ENCODE measurements at regions not wholly inside any gene's neighbourhood (a gene's known extent, or its start where the extent isn't known, plus 50 kb on each side); places are given as distances from the start of the nearest gene placed in this dataset.

GRCh38 chr14:22358726-22359125, 230.3 kb downstream of the DAD1 start:
- Histone ChIP-seq H3K23me2 (ENCODE audit: low read depth, low read length) (no peaks in the 10 kb centered on the region), H3K27me3 (replicated peaks in 1 of 4; ENCODE audit: control insufficient read depth in 3 of 4, extremely low read depth in 1 of 4, insufficient read depth in 3 of 4, low read length in 3 of 4) (no peaks in the 10 kb centered on the region), H2BK5ac (ENCODE audit: low read depth, low read length) (no peak overlapping the region), H3K56ac (replicated peaks; ENCODE audit: insufficient read length, low read depth, low read length) (no peak overlapping the region), H3K9me3 (ENCODE audit: insufficient read depth in 2 of 2, low read depth in 1 of 2, low read length in 1 of 2) (no peaks in the 10 kb centered on the region), H4K91ac (replicated peaks; ENCODE audit: insufficient read length, low read length) (no peak overlapping the region), H2BK12ac (ENCODE audit: low read depth, low read length) (no peak overlapping the region), H3K27ac (ENCODE audit: low read depth, low read length) (no peak overlapping the region), H4K20me1 (replicated peaks in 1 of 2; ENCODE audit: control insufficient read depth in 1 of 2, insufficient read depth in 2 of 2, low read length in 2 of 2) (no peaks in the 10 kb centered on the region), H3K4ac (replicated peaks; ENCODE audit: insufficient read length, low read depth, low read length) (no peak overlapping the region), H3K14ac (ENCODE audit: insufficient read length) (no peak overlapping the region), H3K36me3 (ENCODE audit: control insufficient read depth in 2 of 4, insufficient read depth in 4 of 4, low read length in 3 of 4) (no peaks in the 10 kb centered on the region), H3K4me2 (ENCODE audit: insufficient read depth in 1 of 2, low read depth in 2 of 2, low read length in 2 of 2) (no peak overlapping the region), H3K79me2 (ENCODE audit: control insufficient read depth in 1 of 2, insufficient read depth in 2 of 2, low read length in 2 of 2) (no peaks in the 10 kb centered on the region), H3K18ac (ENCODE audit: extremely low read depth, low read length) (no peak overlapping the region), H3K4me1 (replicated peaks in 1 of 4; ENCODE audit: control insufficient read depth in 3 of 4, insufficient read depth in 4 of 4, low read length in 3 of 4) (no peaks in the 10 kb centered on the region), H3K4me3 (ENCODE audit: extremely low read depth in 1 of 4, insufficient read depth in 2 of 4, low read depth in 3 of 4, low read length in 4 of 4) (no peak overlapping the region), H3K9ac (replicated peaks in 1 of 4; ENCODE audit: extremely low read depth in 1 of 4, low read depth in 3 of 4, low read length in 3 of 4) (no peak overlapping the region), H2AK5ac (ENCODE audit: low read depth, low read length) (no peak overlapping the region), H3K79me1 (ENCODE audit: low read depth, low read length) (no peaks in the 10 kb centered on the region), H4K8ac (ENCODE audit: extremely low read depth, insufficient read depth, low read length) (no peak overlapping the region), H2AFZ (ENCODE audit: low read length) (no peak overlapping the region), H2BK120ac (replicated peaks; ENCODE audit: low read depth, low read length) (no peak overlapping the region), H4K5ac (ENCODE audit: insufficient read length, low read depth, low read length) (no peak overlapping the region), H2BK20ac (ENCODE audit: low read length) (no peak overlapping the region), H3K23ac (ENCODE audit: insufficient read length) (no peak overlapping the region), H2BK15ac (ENCODE audit: low read length) (no peak overlapping the region)
- POLR2A ChIA-PET (ENCODE audit: partially characterized antibody), result no interaction called here
- TF ChIP-seq ATF2 (IDR thresholded peaks at IDR 0.05; ENCODE audit: low read length), result no peak
- no peak for TF ChIP-seq MAX (IDR thresholded peaks at IDR 0.05)
- no peak for TF ChIP-seq RAD21 (IDR thresholded peaks at IDR 0.05 in 1 of 2, conservative IDR thresholded peaks at IDR 0.05 in 1 of 2; ENCODE audit: low read depth in 2 of 2, low read length in 2 of 2)
- TF ChIP-seq TEAD4 (IDR thresholded peaks at IDR 0.05; ENCODE audit: low read depth, low read length), result no peak
- no peak for TF ChIP-seq MAFK (IDR thresholded peaks at IDR 0.05; ENCODE audit: low read depth, low read length)
- no peak for TF ChIP-seq BACH1 (IDR thresholded peaks at IDR 0.05; ENCODE audit: low read length)
- TF ChIP-seq E2F6 (IDR thresholded peaks at IDR 0.05), result no peak
- no peak for TF ChIP-seq CBX5 (IDR thresholded peaks at IDR 0.05; ENCODE audit: low read depth, low read length)
- no peak for TF ChIP-seq NRF1 (IDR thresholded peaks at IDR 0.05; ENCODE audit: low read depth, low read length)
- TF ChIP-seq RBBP5 (IDR thresholded peaks at IDR 0.05; ENCODE audit: borderline replicate concordance, low read depth, low read length), result no peak
- TF ChIP-seq CEBPB (IDR thresholded peaks at IDR 0.05; ENCODE audit: low read depth, low read length), result no peak
- no peak for TF ChIP-seq CHD2 (IDR thresholded peaks at IDR 0.05; ENCODE audit: low read length)
- TF ChIP-seq EGR1 (IDR thresholded peaks at IDR 0.05; ENCODE audit: borderline replicate concordance, low read depth, low read length), result no peak
- no peak for FAIRE-seq
- DNase-seq (ENCODE audit: low read depth in 1 of 2, low spot score in 2 of 2), result no peak
- CTCF ChIA-PET (ENCODE audit: partially characterized antibody), result no interaction called here
